Stimulated activated CD8-positive, alpha-beta memory T cell treated with anti-CD3 and anti-CD28 coated beads, Interleukin-2, amount 100 ng/mL, for 1 hour (primary cell): ENCODE measurements at regions not wholly inside any gene's neighbourhood (a gene's known extent, or its start where the extent isn't known, plus 50 kb on each side); places are given as distances from the start of the nearest gene placed in this dataset.
"Not testable (repeated sequence)": the region's sequence is repeated elsewhere in the genome, so short reads cannot be mapped to it uniquely, and the experiment has no call there.

Experiments
- DNase-seq, 2 donors: peaks; one replicate each; pipeline ENCODE4 v3.0.0-alpha.2; 2020; ENCODE audit warnings: low read depth in 2 of 2

DNA sequence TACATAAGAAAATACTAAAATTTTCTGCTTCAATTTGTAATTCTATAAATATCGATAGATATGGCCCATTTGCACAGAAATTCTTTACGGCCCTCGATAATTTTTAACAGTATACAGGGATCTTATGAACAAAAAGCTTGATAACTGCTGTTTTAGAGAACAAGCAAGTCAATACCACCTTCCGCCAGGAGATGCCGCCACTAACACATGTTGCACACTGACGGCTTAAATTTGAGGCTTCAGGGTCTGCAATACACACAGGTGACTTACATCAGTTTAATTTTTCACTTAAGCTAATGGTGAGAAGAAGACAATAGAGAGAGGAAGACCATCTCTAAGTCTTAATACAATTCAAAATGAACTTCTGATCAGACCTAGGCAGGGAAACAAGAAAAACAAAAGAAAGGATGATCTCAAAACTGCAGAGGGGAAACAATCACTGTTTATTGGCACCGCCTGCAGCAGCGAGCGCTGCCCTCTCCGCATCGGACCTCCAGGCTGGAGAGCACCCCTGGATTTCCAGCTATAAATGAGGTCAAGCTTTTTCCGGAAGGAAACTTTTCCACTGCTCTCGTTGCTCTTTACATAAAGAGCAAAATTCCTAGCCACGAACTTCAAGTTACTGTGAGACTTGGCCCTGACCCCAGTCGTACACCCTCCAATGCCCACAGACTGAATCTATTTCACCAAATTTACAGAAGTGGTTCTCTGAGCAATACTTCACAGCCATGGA lies 53.9 kb downstream of the OTOR start:
- DNase-seq: peak in 1 of 2 donors; percentile 16

DNA sequence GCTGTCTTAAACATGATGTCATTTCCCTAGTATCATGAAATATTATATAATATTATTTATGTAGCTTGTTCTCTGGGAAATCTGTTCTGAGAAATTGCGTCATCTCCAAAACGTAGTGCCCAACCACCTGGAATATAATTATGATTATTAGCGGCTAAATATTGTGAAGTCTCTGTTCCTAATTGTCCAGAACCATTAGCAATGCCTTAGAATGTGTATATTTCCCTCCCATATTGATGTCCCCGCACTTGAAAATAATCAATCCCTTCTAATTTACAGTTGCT lies 54.4 kb downstream of the OTOR start:
- DNase-seq: no peak

DNA sequence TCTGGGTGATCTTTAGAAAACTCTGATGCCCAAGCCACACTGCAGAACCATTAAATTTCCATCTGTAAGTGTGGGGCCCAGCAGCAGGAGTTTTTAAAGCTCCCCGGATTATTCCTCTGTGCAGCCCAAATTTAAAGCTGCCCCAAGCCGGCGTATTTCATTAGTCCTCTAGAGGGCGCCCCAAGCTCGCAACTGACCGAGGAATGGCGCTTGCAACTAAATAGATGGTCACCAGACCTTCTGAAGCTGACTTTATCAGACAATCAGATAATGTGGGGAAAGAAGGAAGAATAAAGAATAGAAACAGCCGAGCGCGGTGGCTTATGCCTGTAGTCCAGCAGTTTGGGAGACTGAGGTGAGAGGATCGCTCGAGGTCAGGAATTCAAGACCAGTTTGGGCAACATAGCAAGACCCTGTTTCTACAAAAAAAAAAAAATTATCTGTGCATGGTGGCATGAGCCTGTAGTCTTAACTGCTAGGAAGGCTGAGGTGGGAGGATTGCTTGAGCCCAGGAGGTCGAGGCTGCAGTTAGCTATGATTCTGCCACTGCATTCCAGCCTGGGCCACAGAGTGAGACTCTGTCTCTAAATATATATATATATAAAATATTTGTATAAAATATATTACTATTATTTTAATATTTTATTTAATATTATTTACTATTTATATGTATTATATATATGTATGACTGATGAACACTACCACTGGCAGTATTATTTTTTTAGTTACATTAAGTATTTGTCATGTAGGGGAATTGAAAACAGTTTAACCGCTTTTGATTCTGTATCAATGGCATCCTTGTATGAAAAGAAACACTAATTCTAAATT lies 56.0 kb downstream of the OTOR start:
- DNase-seq: no peak

DNA sequence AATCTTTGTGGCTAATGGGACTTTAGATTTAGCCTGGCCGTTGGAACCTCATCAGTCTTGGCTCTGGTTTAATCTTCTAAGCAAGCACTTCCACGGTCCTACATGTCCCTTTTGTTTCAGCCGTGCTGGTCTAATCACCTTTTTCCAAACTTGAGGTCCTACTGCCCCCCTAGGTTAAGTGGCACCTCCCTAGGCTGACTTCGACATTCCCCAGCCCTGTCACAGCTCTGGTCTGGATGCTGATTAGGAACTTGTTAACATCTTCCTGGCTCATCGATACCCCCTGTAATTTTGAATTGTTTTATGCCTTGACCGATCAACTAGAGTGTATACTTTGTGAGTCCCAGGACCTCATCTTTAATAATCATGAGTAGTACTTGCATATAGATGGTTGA lies 56.6 kb downstream of the OTOR start:
- DNase-seq: no peak

DNA sequence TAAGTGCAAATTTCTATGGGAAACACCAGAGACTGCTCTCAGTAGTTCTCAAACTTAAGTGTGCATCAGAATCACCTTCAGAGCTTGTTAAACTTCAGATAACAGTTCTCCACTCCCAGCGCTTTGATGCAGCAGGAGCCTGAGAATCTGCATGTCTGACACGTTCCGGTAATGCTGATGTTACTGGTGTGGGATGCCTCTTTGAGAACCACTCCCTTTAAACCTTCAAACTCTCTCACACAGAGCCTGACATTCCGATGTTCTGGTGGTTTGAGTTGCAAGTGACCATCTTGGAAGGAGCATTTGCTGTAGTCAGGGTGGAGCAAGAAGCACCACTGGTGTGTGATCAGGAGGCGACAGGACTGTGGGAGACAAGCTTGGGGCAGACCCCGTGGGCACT lies 57.9 kb downstream of the OTOR start:
- no peak for DNase-seq

DNA sequence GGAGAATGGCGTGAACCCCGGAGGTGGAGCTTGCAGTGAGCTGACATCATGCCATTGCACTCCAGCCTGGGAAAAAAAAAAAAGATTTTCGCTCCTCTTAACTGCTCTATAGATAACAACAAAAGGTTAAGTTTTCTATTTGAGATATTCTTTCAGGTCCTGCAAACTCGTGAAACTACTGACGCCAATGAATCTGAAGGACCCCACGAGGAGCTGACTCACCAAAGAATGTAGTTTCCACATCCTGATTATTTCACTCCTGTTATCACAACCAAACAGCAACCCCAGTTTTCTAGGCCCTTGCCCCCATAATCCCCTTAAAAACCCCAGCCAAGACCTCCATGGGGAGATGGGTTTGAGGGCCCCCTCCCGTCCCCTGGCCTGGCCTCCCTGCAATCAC lies 58.7 kb downstream of the OTOR start:
- DNase-seq: no peak

DNA sequence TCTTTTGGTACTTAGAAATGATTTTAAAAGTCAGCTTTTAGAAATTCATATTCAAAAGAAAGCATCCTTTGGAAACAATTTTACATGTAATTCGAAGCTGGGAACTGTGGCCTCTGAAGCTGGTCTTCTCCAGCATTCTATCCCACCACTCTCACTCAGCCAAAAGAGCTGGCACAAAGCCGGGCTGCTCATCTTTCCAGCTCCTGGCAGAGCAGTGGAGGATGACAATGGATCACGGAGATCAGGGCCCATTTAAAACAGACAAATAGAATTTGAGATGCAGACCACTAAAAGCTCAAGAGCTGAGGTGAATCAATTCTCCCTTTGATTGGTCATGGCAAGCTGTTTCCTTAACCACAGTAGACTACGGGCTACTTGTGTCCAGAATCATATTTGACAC lies 60.6 kb downstream of the OTOR start:
- DNase-seq: no peak

DNA sequence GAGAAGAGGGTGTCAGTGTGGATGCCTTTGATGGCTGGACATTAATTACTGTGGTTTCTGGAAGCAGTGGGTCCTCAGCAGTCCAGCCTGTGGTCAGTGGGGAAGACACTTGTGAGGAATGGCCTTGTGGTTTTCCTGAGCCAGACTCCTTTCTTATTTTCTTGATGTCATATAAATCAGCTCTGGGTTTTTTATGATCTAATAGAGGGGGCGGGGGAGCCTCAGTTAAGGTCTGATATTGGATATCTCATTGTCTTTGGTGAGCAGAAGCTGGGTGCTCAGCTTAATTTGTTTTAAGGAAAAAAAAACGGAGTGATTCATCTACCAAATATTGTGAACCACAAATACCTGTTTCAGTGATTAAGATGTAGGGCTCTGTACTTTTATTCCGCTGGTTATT lies 62.1 kb downstream of the OTOR start:
- DNase-seq: no peak

DNA sequence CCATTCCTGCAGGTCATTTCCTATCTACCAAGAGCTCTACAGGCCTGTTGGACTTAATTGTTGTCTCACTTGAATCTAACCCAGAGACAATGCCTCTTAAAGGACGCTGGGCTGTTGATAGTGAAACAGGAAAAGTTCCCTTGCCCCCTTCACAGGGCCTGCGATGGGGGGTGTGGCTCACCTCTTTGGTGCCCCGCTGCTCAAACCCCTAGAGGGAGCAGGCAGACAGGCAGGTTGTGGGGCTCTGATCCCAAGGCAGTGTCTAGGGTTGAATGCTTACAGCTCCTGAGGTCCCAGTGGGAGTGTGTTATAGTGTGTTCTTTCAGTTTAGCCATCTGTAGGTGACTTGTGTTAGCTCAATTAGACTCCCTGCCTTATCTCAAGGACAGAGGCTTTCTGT lies 68.0 kb downstream of the OTOR start:
- DNase-seq: no peak

DNA sequence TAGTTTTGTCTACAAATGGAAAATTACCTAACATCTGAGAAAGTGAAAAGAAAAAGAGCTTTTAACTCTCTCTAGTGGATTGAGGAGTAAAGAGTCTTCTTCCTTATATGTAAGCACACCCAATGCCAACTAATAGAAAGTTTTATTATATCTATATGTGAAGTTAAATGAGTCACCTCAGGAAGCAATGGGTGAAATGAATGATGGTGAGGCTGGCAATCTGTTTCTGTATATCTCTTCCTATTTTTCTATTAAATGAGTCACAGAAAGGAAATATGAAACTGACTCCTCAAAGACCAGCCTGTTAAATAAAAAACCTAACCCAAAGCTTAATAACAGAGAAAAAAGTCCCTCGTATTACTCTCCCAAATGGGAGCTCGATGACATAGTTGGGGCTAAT lies 71.3 kb downstream of the OTOR start:
- no peak for DNase-seq

DNA sequence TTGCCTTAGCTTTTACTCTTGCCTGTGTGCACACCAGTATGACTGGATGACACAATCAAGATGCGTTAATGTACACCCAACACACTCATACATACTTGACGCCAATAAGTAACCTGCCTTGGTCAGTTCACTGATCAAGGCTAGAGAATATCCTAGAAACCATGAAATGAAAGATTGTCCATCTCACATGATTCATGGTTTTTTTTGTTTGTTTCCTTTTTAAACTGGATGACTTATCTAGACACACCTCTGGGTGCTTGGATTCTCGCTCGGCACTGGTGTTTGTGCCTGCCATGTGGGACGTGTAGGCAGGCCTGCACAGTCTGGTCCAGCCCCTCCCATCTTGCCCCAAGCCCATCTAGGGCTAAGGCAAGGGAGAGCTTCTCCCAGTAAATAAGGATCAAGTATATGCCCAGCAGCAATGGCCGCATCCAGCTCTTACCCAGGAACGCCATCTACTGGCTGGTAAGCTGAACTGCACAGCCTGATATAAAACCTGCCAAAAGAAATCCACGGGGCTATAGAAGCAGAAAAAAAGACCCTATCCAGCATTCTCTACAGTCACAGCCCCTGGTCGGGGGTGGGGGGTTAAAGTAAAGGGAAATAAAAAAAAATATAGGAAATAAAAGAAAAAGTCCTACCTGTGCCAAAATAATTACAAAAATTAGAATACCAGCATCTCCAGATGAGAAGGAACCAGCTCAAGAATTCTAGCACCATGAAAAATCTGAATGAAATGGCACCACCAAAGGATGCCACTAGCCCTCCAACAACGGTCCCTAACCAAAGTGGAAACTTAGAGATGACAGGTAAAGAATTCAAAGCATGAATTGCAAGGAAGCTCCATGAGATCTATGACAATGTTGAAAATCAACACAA lies 73.3 kb downstream of the OTOR start:
- no peak for DNase-seq

DNA sequence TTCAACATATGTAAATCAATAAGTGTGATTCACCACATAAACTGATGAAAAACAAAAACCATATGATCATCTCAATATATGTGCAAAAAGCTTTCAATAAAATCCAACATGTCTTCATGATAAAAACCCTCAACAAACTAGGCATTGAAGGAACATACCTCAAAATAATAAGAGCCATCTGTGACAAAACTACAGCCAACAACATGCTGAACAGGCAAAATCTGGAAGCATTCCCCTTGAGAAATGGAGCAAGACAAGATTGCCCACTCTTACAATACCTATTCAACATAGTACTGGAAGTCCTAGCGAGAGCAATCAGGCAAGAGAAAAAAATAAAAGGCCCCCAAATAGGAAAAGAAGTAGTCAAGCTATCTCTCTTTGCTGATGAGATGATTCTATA lies 76.5 kb downstream of the OTOR start:
- no peak for DNase-seq

DNA sequence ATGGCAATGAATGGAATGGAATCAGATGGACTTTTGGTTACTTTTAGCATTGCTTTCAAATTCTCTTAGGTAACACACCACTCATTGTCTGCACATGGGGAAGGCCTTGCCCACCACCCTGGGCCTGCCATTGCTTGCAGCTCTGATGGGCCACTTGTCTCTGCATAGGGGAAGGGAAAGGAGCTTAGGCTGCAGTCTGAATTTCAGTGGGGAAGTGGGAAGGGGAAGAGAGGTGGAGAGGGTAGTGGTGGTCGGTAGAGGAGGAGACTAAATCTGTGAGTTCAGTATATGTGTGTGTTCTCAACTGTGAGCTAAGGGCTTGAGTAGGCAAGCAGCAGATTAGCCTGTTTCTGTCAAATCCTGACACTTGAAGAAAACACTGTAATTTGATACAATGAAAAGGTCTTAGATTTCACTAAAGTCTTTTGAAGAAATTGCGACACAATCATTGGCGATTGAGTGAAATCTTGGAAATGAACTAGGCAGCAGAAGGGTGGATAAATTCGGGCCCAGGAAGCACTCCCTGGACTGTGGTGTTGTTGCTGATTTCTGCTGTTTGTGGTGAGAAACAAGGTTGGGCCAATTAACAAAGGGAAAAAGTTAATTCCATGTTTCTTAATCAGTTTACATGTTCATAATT lies 80.6 kb downstream of the OTOR start:
- DNase-seq: no peak

DNA sequence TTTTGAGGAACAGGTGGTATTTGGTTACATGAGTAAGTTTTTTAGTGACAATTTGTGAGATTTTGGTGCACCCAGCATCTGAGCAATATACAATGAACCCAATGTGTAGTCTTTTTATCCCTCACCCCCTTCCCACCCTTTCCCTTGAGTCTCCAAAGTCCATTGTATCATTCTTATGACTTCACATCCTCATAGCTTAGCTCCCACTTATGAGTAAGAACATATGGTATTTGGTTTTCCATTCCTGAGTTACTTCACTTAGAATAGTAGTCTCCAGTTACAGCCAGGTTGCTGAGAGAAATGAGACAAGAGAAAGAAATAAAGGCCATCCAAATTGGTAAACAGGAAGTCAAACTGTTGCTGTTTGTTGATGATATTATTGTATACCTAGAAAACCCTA lies 87.5 kb downstream of the OTOR start:
- DNase-seq: not testable (repeated sequence)

DNA sequence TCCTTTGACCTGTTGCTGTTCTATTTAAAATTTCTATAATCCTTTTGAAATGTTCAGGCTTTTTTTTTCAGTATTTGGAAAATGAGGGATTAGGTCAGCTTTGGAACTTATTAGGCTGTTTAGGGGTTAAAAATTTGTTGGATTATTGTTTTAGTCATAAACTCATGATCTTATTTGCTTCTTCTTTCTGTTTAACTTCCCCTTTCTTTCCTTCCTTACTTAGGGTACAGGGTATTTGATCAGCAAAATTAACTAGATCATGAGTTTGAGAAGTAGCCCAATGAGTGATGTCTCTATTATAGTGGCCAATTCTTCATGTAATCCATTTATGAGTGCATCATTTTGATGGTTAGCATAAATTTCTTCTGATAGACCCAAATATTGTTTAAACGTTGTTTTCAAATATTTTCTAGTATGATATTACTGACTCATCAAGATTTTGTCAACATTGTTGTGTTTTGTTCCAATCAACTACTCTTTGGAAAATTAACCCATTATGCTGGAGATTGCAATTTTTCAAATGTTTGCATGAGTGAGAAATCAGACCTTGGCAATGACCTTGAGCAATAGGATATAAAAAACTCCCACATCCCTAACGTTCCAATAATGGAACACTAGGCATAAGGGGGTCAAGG lies 94.4 kb downstream of the OTOR start:
- DNase-seq: no peak

DNA sequence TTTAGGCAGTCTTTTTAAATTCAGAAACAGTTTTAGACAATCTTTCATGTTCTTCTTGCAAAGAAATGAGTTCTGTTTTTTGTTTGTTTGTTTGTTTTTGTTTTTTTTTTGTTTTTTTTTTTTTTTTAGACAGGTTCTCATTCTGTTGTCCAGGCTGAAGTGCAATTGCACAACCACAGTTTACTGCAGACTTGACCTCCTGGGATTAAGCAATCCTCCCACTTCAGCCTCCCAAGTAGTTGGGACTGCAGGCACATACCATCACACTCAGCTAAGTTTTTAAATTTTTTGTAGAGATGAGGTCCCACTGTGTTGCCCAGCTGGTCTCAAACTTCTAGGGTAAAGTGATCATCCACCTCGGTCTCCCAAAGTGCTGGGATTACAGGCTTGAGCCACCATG lies 96.2 kb downstream of the OTOR start:
- no peak for DNase-seq

DNA sequence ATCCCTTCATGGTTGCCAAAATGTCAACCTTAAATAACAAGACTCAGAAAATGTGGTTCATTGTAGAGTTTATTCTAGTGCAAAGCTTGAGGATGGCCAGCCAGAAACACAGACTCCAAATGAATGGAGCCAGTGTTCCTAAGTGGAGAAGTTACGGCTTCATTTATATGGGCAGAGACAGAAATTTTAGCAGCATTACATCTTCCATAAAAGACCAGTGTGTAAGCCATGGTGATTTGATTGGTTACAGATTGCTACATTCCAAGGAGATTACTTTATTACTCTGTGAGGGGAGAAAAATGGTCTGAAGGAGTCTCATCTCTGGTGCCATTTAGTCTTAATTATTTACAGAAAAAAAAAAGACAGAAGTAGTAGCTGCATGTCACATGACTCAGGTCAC lies 97.8 kb downstream of the OTOR start:
- no peak for DNase-seq

DNA sequence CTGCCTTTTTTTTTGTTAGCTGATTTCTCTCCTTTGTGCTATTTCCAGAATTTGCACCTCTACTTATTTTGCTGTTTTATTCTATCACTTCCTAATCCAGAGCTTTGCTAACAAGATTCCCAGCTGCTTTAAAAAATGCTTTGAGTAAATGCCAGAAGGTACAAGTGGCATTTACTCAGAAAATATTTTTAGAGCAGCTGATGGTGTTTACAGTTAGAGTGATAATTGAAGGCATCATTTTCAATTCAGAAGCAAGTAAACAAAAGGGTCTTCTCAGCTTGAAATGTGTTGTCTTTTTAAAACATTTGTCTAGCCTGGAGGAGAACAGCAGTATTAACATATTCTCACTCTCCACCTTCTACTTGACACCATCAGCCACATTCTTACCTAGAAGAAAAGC lies 99.9 kb downstream of the OTOR start:
- DNase-seq: no peak

DNA sequence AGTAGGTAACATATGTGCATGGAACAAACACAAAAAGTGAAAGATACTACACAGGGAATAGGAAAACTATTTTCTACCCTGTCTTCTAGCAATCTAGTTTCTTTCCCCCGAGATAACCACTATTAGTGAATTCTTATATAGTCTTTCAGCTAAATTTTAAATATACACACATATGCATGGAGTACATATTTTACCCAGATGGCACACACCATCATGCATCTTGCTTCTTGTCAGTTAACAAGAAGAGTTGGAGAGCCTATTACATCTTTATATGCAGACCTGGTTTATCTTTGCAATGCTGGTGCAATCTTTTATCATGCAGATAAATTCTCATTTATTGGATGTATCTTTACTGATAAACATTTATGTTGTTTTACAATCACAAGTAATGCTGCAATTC lies 100.4 kb downstream of the OTOR start:
- no peak for DNase-seq

DNA sequence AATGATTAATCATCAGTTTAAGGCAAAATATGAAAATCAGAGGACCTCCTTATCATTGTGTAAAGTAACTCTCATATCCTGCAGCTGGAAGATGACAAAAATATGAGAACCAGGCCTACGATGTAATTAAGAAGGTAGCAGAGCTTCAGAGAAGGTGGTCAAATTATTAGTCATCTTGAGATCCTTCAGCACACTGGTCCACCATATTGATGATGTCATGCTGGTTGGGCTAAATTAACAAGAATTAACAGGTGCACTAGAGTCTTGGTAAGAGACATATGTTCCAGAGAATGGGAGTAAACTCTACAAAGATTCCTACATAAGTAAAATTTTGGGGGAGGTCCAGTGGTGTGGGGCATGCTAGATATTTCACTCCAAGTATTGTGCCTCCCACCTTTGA lies 112.8 kb downstream of the OTOR start:
- no peak for DNase-seq

DNA sequence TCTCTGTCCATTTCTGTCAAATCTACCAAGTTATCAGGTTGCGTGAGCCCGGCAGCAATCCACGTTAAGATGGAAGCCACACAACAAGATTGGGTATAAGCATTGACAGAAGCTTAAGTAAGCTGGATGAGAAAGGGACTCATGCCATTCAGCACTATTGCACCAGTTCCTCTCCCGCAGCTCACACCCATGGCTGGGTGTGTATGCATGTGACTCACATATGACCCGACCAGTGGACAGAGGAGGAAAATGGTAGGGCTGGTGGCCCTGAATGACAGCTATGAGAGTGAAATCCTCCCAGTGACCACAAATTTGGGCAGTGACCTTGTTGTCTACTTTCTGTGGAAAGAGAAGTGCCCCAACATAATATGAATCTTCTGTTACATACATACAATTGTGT lies 113.5 kb downstream of the OTOR start:
- DNase-seq: no peak

DNA sequence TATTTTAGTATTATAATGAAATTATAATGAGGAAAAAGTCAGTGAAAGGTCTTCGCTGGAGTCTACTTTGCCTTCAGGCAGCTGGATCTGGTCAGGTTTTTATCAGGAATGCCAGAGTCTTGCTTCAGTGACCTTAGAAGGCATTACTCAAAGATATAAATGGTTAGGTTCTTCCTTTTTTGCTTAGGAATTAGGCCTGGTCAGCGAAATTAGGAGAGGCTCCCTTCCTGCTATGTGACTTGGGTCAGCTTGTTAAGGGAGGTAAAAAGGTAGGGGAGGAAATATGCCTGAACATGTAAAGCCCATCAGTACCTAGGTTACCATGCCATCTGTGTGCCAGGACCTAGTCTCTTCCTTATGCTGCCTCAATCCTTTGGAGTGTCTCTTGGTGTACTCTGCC lies 115.1 kb downstream of the OTOR start:
- DNase-seq: no peak
